ENCODE measurements at regions not wholly inside any gene's neighbourhood (a gene's known extent, or its start where the extent isn't known, plus 50 kb on each side); places are given as distances from the start of the nearest gene placed in this dataset.
"Not testable (repeated sequence)": the region's sequence is repeated elsewhere in the genome, so short reads cannot be mapped to it uniquely, and the experiment has no call there.

DNA sequence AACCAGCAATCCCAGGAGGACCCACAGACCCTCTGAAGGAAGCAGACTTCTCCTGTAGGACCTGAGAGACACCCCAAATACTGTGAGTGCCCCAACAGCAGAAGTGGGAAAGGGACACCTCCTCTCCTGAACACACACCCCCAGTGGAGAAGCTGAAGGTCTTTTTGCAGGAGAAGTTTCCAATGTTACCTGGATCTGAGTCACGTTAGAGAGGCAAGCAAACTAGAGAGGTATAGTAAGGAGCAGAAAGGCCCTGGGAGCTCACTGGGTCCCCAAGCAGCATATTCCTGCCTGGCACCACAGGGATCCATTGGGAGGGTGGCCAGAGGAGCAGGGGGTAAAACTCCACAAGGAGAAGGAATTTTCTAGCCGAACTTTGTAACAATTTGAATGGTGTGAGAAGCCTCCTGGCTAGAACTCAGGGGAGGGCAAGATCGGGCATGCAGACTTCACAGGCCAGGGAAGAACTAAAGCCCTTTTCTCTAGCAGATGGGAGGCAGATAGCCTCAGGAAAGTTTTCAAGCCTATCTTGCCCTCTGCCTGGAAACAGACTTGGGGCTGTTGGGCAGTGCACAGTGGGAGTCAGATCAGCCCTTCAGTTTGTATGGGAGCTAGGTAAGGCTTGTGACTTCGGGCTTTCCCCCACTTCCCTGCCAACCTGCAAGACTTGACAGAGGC is 68.2 kb upstream of the SSTR4 start:
- DNase-seq, result no peak

DNA sequence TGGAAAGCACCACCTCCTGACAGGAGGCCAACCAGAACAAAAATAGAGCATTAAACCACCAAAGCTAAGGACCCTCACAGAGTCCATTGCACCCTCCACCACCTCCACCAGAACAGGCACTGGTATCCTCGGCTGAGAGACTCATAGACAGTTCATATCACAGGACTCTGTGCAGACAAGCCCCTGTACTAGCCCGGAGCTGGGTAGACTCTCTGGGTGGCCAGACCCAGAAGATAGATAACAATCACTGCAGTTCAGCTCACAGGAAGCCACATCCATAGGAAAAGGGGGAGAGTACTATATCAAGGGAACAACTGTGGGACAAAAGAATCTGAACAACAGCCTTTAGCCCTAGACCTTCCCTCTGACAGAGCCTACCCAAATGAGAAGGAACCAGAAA is 67.4 kb upstream of the SSTR4 start:
- not testable (repeated sequence) for DNase-seq

DNA sequence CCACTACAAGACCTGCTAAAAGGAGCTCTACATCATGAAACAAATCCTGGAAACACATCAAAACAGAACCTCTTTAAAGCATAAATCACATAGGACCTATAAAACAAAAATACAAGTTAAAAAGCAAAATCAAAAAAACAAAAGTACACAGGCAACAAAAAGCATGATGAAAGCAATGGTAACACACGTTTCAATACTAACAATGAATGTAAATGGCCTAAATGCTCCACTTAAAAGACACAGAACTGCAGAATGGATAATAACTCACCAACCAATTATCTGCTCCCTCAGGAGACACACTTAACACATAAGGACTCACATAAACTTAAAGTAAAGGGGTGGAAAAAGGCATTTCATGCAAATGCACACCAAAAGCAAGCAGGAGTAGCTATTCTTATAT is 66.1 kb upstream of the SSTR4 start:
- not testable (repeated sequence) for DNase-seq

DNA sequence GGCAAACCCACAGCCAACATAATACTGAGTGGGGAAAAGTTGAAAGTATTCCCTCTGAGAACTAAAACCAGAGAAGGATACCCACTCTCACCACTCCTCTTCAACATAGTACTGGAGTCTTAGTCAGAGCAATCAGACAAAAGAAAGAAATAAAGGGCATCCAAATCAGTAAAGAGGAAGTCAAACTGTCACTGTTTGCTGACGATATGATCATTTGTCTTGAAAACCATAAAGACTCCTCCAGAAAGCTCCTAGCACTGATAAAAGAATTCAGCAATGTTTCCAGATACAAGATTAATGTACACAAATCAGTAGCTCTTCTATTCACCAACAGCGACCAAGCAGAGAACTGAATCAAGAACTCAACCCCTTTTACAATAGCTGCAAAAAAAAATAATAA is 64.0 kb upstream of the SSTR4 start:
- not testable (repeated sequence) for DNase-seq

DNA sequence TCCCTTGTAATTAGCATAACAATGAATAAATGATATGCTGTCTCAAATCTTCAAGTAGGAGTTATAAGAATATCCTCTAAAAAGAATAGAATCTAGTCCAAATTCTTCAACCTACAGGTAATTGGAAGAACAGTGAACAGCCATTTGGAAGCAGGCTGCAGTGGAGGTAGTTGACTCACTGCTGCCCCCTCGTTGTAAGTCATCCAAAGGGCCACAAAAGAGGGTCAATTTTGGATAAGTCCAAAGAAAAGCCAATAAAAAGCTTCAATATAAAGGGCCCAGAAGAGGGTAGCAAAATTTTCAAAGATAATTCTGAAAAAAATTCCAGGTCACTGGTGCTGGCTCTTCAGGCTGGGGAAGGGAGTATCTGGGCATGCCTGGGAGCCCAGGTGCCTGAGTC is 60.8 kb upstream of the SSTR4 start:
- no peak for DNase-seq

DNA sequence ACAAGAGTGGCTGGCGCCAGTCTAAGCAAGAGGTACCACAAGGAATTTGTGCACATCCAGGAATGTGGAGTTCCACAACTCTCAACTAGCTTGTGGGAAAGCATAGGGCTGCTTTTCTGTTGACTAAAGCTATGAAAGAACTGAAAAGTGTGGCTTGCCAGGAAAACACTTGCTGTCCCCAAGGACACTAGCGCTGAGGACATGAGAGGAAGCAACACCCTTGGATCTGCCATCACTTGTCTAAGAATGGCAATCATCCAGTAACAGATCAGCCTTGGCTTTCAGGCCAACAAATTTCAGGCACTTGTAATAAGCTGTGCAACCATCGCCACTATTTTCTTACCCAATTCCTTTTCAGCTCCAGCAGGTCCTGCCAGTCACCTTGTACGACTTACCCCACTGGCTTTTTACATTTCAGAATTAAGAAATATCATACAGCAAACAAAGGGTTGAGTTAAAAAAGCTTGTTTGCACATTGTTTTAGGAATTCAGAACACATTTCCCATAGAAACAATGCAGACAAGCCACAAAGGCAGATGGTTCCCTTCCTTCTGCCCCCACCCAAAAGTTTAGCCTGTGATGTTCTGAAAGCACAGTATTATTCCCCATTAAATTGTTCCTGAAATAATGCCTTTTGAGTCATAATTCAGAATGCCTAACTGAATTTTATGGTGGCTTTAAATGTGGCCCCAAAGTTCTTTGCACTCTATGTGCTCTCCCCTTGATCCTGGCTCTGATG is 57.9 kb upstream of the SSTR4 start:
- no peak for DNase-seq

DNA sequence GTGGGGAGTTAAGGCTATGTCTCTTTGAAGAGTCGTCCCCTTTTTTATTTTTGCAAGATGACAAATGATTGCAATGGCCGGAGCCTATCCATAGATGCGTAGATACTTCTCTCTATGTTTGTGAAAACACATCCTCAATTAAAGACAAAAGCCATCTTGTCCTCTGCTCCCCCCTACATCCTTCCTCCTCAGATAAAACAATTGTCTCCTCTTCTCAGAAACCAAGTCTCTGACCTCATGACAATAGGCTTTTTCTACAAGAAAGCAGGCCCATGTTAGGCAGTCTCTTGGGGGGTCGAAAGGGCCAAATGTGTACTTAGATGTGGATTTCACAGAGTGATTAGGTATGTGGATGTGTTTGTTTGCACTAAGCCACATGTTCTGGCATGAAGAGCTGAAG is 51.1 kb upstream of the SSTR4 start:
- DNase-seq, result no peak

DNA sequence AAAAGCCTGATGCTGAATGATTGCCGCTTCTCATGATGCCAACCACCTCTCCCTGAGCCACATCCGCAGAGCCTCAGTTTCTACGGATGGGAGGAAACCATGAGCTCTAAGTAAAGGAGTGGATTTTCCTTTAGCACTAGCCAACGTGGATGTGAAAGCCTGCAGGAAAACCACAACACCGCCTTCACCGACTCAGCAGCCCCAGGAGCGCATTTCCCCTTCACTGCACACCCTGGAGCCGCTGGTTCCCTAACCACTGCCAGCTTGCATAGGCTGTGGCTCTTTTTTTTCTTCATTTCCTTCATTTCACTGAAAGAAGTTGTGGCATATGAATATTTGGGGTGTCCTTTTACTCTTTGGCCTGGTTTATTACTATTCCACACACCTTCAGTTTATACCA is 50.5 kb upstream of the SSTR4 start:
- no peak for DNase-seq

DNA sequence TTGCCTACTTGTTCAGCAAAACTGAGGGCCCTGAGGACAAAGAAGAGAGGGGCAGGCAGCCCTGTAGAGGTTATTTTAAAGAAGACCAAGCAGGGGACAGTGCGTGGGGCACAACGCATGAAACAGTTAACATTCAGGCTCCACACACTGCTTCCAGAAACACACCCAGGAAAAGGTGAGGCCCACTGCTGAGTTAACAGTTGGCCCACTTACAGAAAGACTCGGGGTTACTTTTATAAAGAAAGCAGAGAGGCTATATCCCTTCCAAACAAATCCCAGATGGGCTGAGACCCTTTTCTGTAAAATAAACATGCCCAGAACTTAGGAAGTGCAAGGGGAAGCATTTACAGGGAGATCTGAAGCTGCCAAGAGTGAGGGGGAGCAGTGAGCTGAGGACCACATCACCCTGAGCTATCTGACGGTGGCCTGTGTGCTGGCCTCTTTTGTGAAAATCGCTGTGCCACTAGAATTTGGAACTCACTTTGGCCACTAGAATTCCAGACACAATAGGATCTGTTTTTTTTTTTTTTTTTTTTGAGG is 49.8 kb upstream of the SSTR4 start:
- DNase-seq, result no peak

All from NCI-H526 treated with DMSO at 0.1 percent for 48 hours (cell line).